BJ (cell line): ENCODE measurements at regions not wholly inside any gene's neighbourhood (a gene's known extent, or its start where the extent isn't known, plus 50 kb on each side); places are given as distances from the start of the nearest gene placed in this dataset.
A peak's percentile ranks its signal among the peaks of the same experiment; 100 is the strongest.

ENCODE experiments used
- CTCF ChIA-PET: fragments of 350-600 bp; formaldehyde crosslinking; extraction: SDS; loops from one replicate; lab custom pipeline; 2021; ENCODE audit warnings: antibody characterized with exemption, inconsistent platforms; lab: Yijun Ruan, JAX
- POLR2A ChIA-PET: fragments of 300-600 bp; sonication (Branson Sonifier 250); formaldehyde crosslinking; extraction: SDS; loops from one replicate; lab custom pipeline; 2021; ENCODE audit warnings: antibody characterized with exemption; lab: Charles Lee
- DNase-seq: peaks from one replicate; pipeline ENCODE4 v3.0.0-alpha.2; 2011; ENCODE audit warnings: low read depth
- H3K27me3 ChIP-seq: 2 replicates; pipeline ENCODE4 v1.6.0; 2011; ENCODE audit warnings: low read length; ENCODE audit not compliant: control insufficient read depth, insufficient read depth
- H3K36me3 ChIP-seq: 2 replicates; pipeline ENCODE4 v1.5.1; 2011; ENCODE audit warnings: low read length; ENCODE audit not compliant: control insufficient read depth, insufficient read depth
- H3K4me3 ChIP-seq: 2 replicates; pipeline ENCODE4 v1.5.1; 2011; ENCODE audit warnings: low read depth, mild to moderate bottlenecking, control low read depth, low read length
- CTCF ChIP-seq: IDR thresholded peaks from 2 replicates; pipeline ENCODE4 v1.5.1; 2011; ENCODE audit warnings: low read depth, mild to moderate bottlenecking, control low read depth, inconsistent platforms, low read length, moderate library complexity; ENCODE audit not compliant: insufficient read depth

GRCh38 chr4:19130866-19131265, 1109.3 kb upstream of the LCORL start:
- ChIA-PET POLR2A (interaction anchor here (0.6 kb wide), 1 partner anchor 635 kb away, joined by 4 read pairs; no protein-coding TSS in a partner anchor), CTCF (no interaction called here)
- no peak overlapping the region for H3K4me3 ChIP-seq
- H3K36me3 ChIP-seq: no peaks in the 10 kb centered on the region
- H3K27me3 ChIP-seq: no peaks in the 10 kb centered on the region
- no peak for TF ChIP-seq CTCF
- DNase-seq: peak; percentile 76

GRCh38 chr4:19128176-19128575, 1106.6 kb upstream of the LCORL start:
- ChIA-PET POLR2A (no interaction called here), CTCF (no interaction called here)
- H3K4me3 ChIP-seq: no peak overlapping the region
- TF ChIP-seq CTCF: no peak
- no peaks in the 10 kb centered on the region for H3K27me3 ChIP-seq
- no peak for DNase-seq
- H3K36me3 ChIP-seq: no peaks in the 10 kb centered on the region

GRCh38 chr4:19126903-19127302, 1105.3 kb upstream of the LCORL start:
- H3K27me3 ChIP-seq: no peaks in the 10 kb centered on the region
- H3K4me3 ChIP-seq: no peak overlapping the region
- TF ChIP-seq CTCF: no peak
- ChIA-PET CTCF (interaction anchor here (0.7 kb wide), 1 partner anchor 415 kb away, joined by 3 read pairs; no protein-coding TSS in a partner anchor), POLR2A (no interaction called here)
- no peak for DNase-seq
- no peaks in the 10 kb centered on the region for H3K36me3 ChIP-seq

GRCh38 chr4:19123681-19124080, 1102.1 kb upstream of the LCORL start:
- Histone ChIP-seq H3K36me3 (no peaks in the 10 kb centered on the region), H3K27me3 (no peaks in the 10 kb centered on the region), H3K4me3 (no peak overlapping the region)
- ChIA-PET CTCF (no interaction called here), POLR2A (no interaction called here)
- no peak for DNase-seq
- no peak for TF ChIP-seq CTCF

- CTCF ChIA-PET: no interaction called here
- POLR2A ChIA-PET: no interaction called here
- no peaks in the 10 kb centered on the region for H3K36me3 ChIP-seq
- no peaks in the 10 kb centered on the region; the same call in 1 of the 2 replicates for H3K27me3 ChIP-seq
- no peak for TF ChIP-seq CTCF
- H3K4me3 ChIP-seq: no peak overlapping the region
- no peak for DNase-seq
Measured at GRCh38 chr4:19119904-19120560, 1098.5 kb upstream of the LCORL start.
